WTC11 (cell line): ENCODE measurements at regions not wholly inside any gene's neighbourhood (a gene's known extent, or its start where the extent isn't known, plus 50 kb on each side); places are given as distances from the start of the nearest gene placed in this dataset.

Experiments
- ATAC-seq: fragments of 200-7000 bp; cut with Tn5 transposase; 2 replicates; pipeline ENCODE4 v1.10.0; 2021; ENCODE audit warnings: mild to moderate bottlenecking, moderate library complexity
- CTCF ChIA-PET: fragments of 300-600 bp; sonication (Branson Sonifier 250); formaldehyde crosslinking; loops from one replicate; lab custom pipeline; 2021; ENCODE audit warnings: antibody characterized with exemption; lab: Charles Lee
- POLR2A ChIA-PET: fragments of 350-600 bp; sonication (Branson Sonifier 250); formaldehyde crosslinking; loops from one replicate; lab custom pipeline; 2021; ENCODE audit warnings: antibody characterized with exemption; lab: Charles Lee
- DNase-seq: peaks from one replicate; pipeline ENCODE4 v3.0.0; 2021; ENCODE audit warnings: low spot score
- H3K27ac Mint-ChIP-seq: 2 replicates; pipeline ENCODE4 v1.8.0; 2021; ENCODE audit warnings: mixed read lengths
- H3K27me3 Mint-ChIP-seq: 2 replicates; pipeline ENCODE4 v1.8.0; 2021; ENCODE audit warnings: low read depth, mild to moderate bottlenecking, moderate library complexity, mixed read lengths
- H3K36me3 Mint-ChIP-seq: 2 replicates; pipeline ENCODE4 v1.8.0; 2021; ENCODE audit warnings: mixed read lengths
- H3K4me1 Mint-ChIP-seq: 2 replicates; pipeline ENCODE4 v1.8.0; 2022; ENCODE audit warnings: mixed read lengths
- H3K4me3 Mint-ChIP-seq: 2 replicates; pipeline ENCODE4 v1.8.0; 2021; ENCODE audit warnings: mild to moderate bottlenecking, moderate library complexity, mixed read lengths
- H3K9me3 Mint-ChIP-seq: 2 replicates; pipeline ENCODE4 v1.8.0; 2021; ENCODE audit warnings: mixed read lengths
- ATF1 ChIP-seq: sonication (generic); formaldehyde crosslinking; IDR thresholded peaks from 2 replicates; pipeline ENCODE4 v1.8.1; 2023; ENCODE audit warnings: mild to moderate bottlenecking, moderate library complexity, missing genetic modification reagents
- ATF2 ChIP-seq: sonication (generic); formaldehyde crosslinking; IDR thresholded peaks from 2 replicates; pipeline ENCODE4 v1.8.1; 2022; ENCODE audit warnings: low read depth, missing genetic modification reagents, borderline replicate concordance
- CBFB ChIP-seq: sonication (generic); formaldehyde crosslinking; IDR thresholded peaks from 2 replicates; pipeline ENCODE4 v1.8.1; 2022; ENCODE audit warnings: mild to moderate bottlenecking, low read depth, missing genetic modification reagents
- ELF4 ChIP-seq: sonication (generic); formaldehyde crosslinking; IDR thresholded peaks from 2 replicates; pipeline ENCODE4 v1.8.1; 2022; ENCODE audit warnings: low read depth, mild to moderate bottlenecking, moderate library complexity, missing genetic modification reagents
- EMX1 ChIP-seq: fragments of 250-450 bp; sonication (Bioruptor Pico); IDR thresholded peaks from 2 replicates; pipeline ENCODE4 v1.8.0; 2021; ENCODE audit warnings: mild to moderate bottlenecking
- FOXJ3 ChIP-seq: sonication (generic); formaldehyde crosslinking; IDR thresholded peaks from 2 replicates; pipeline ENCODE4 v1.9.0; 2021; ENCODE audit warnings: missing genetic modification reagents, mild to moderate bottlenecking, borderline replicate concordance
- GRHL2 ChIP-seq: fragments of 250-450 bp; sonication (Bioruptor Pico); IDR thresholded peaks from 2 replicates; pipeline ENCODE4 v1.8.0; 2022; ENCODE audit warnings: mild to moderate bottlenecking, moderate library complexity; ENCODE audit not compliant: insufficient replicate concordance, severe bottlenecking
- HMGXB4 ChIP-seq: sonication (generic); formaldehyde crosslinking; IDR thresholded peaks from 2 replicates; pipeline ENCODE4 v1.8.1; 2023; ENCODE audit warnings: mild to moderate bottlenecking, moderate library complexity, missing genetic modification reagents
- IRF2 ChIP-seq: sonication (generic); formaldehyde crosslinking; IDR thresholded peaks from 2 replicates; pipeline ENCODE4 v1.8.0; 2022; ENCODE audit warnings: low read depth, missing genetic modification reagents, borderline replicate concordance
- JAZF1 ChIP-seq: fragments of 250-450 bp; sonication (Bioruptor Pico); IDR thresholded peaks from 2 replicates; pipeline ENCODE4 v1.9.0; 2021; ENCODE audit warnings: moderate library complexity, mild to moderate bottlenecking, inconsistent platforms
- KAT7 ChIP-seq: sonication (generic); formaldehyde crosslinking; IDR thresholded peaks from 2 replicates; pipeline ENCODE4 v1.8.1; 2023; ENCODE audit warnings: missing genetic modification reagents, mild to moderate bottlenecking, borderline replicate concordance
- NR1H2 ChIP-seq: sonication (generic); formaldehyde crosslinking; IDR thresholded peaks from 2 replicates; pipeline ENCODE4 v1.9.0; 2021; ENCODE audit warnings: mild to moderate bottlenecking, moderate library complexity, missing genetic modification reagents
- PREB ChIP-seq: sonication (generic); formaldehyde crosslinking; IDR thresholded peaks from 2 replicates; pipeline ENCODE4 v1.8.1; 2022; ENCODE audit warnings: mild to moderate bottlenecking, missing genetic modification reagents, moderate library complexity, borderline replicate concordance
- RORB ChIP-seq: fragments of 250-450 bp; sonication (Bioruptor Pico); IDR thresholded peaks from 2 replicates; pipeline ENCODE4 v1.9.0; 2021; ENCODE audit warnings: mild to moderate bottlenecking
- SMAD3 ChIP-seq: sonication (generic); formaldehyde crosslinking; IDR thresholded peaks from 2 replicates; pipeline ENCODE4 v1.8.0; 2022; ENCODE audit warnings: missing genetic modification reagents, mild to moderate bottlenecking, borderline replicate concordance
- USF1 ChIP-seq: sonication (generic); formaldehyde crosslinking; IDR thresholded peaks from 2 replicates; pipeline ENCODE4 v1.8.0; 2022; ENCODE audit warnings: mild to moderate bottlenecking, missing genetic modification reagents
- ZNF121 ChIP-seq: sonication (generic); formaldehyde crosslinking; IDR thresholded peaks from 2 replicates; pipeline ENCODE4 v1.8.0; 2023; ENCODE audit warnings: missing genetic modification reagents
- ZNF281 ChIP-seq: sonication (generic); formaldehyde crosslinking; IDR thresholded peaks from 2 replicates; pipeline ENCODE4 v1.8.0; 2023; ENCODE audit warnings: mild to moderate bottlenecking, missing genetic modification reagents
- ZNF423 ChIP-seq: fragments of 250-450 bp; sonication (Bioruptor Pico); IDR thresholded peaks from 2 replicates; pipeline ENCODE4 v2.1.2; 2022; ENCODE audit warnings: mild to moderate bottlenecking, moderate library complexity
- ZSCAN18 ChIP-seq: fragments of 250-450 bp; sonication (Bioruptor Pico); IDR thresholded peaks from 2 replicates; pipeline ENCODE4 v2.1.2; 2022; ENCODE audit warnings: mild to moderate bottlenecking, moderate library complexity

GRCh38 chr14:22500525-22500924 is 88.5 kb downstream of the DAD1 start (continued):
- no peak for TF ChIP-seq GRHL2
- TF ChIP-seq ATF1: no peak
- TF ChIP-seq USF1 (CRISPR knock-in tag): no peak
- no peak for TF ChIP-seq EMX1 (CRISPR knock-in tag)
- no peak for TF ChIP-seq HMGXB4 (CRISPR knock-in tag)
- no peak for TF ChIP-seq NR1H2 (CRISPR knock-in tag)
- no peak for TF ChIP-seq ATF2 (CRISPR knock-in tag)
- no peak for TF ChIP-seq RORB (CRISPR knock-in tag)
- TF ChIP-seq CBFB (CRISPR knock-in tag): no peak
- TF ChIP-seq PREB (CRISPR knock-in tag): no peak
- TF ChIP-seq ZNF121 (CRISPR knock-in tag): no peak
- TF ChIP-seq, all 79 proteins: peak for 0

- POLR2A ChIA-PET: no interaction called here
- H3K4me1 Mint-ChIP-seq: peaks cover 4% of the 10 kb centered on the region
- H3K4me3 Mint-ChIP-seq: no peak overlapping the region
- CTCF ChIA-PET: no interaction called here
- no peaks in the 10 kb centered on the region for H3K36me3 Mint-ChIP-seq
- no peaks in the 10 kb centered on the region for H3K9me3 Mint-ChIP-seq
- no peak for TF ChIP-seq JAZF1
- TF ChIP-seq ZNF281: no peak
- TF ChIP-seq FOXJ3 (CRISPR knock-in tag): no peak
- no peak for TF ChIP-seq ELF4 (CRISPR knock-in tag)
- no peak for TF ChIP-seq ZSCAN18 (CRISPR knock-in tag)
- no peak for TF ChIP-seq KAT7 (CRISPR knock-in tag)
- TF ChIP-seq IRF2 (CRISPR knock-in tag): no peak
- TF ChIP-seq GRHL2: no peak
- TF ChIP-seq SMAD3 (CRISPR knock-in tag): no peak
- no peak for TF ChIP-seq ZNF423 (CRISPR knock-in tag)
- no peak for ATAC-seq
- no peak for DNase-seq
- no peak overlapping the region for H3K27ac Mint-ChIP-seq
- H3K27me3 Mint-ChIP-seq: no peaks in the 10 kb centered on the region
Measured at GRCh38 chr14:22497671-22498093, 91.3 kb downstream of the DAD1 start.
